WTC11 (cell line): ENCODE measurements at regions not wholly inside any gene's neighbourhood (a gene's known extent, or its start where the extent isn't known, plus 50 kb on each side); places are given as distances from the start of the nearest gene placed in this dataset.

Experiments used
- ATAC-seq: fragments of 200-7000 bp; cut with Tn5 transposase; 2 replicates; pipeline ENCODE4 v1.10.0; 2021; ENCODE audit warnings: mild to moderate bottlenecking, moderate library complexity
- CTCF ChIA-PET: fragments of 300-600 bp; sonication (Branson Sonifier 250); formaldehyde crosslinking; loops from one replicate; lab custom pipeline; 2021; ENCODE audit warnings: antibody characterized with exemption; lab: Charles Lee
- POLR2A ChIA-PET: fragments of 350-600 bp; sonication (Branson Sonifier 250); formaldehyde crosslinking; loops from one replicate; lab custom pipeline; 2021; ENCODE audit warnings: antibody characterized with exemption; lab: Charles Lee
- DNase-seq: peaks from one replicate; pipeline ENCODE4 v3.0.0; 2021; ENCODE audit warnings: low spot score
- H3K27ac Mint-ChIP-seq: 2 replicates; pipeline ENCODE4 v1.8.0; 2021; ENCODE audit warnings: mixed read lengths
- H3K27me3 Mint-ChIP-seq: 2 replicates; pipeline ENCODE4 v1.8.0; 2021; ENCODE audit warnings: low read depth, mild to moderate bottlenecking, moderate library complexity, mixed read lengths
- H3K36me3 Mint-ChIP-seq: 2 replicates; pipeline ENCODE4 v1.8.0; 2021; ENCODE audit warnings: mixed read lengths
- H3K4me1 Mint-ChIP-seq: 2 replicates; pipeline ENCODE4 v1.8.0; 2022; ENCODE audit warnings: mixed read lengths
- H3K4me3 Mint-ChIP-seq: 2 replicates; pipeline ENCODE4 v1.8.0; 2021; ENCODE audit warnings: mild to moderate bottlenecking, moderate library complexity, mixed read lengths
- H3K9me3 Mint-ChIP-seq: 2 replicates; pipeline ENCODE4 v1.8.0; 2021; ENCODE audit warnings: mixed read lengths
- ATF2 ChIP-seq: sonication (generic); formaldehyde crosslinking; IDR thresholded peaks from 2 replicates; pipeline ENCODE4 v1.8.1; 2022; ENCODE audit warnings: low read depth, missing genetic modification reagents, borderline replicate concordance
- ATF6 ChIP-seq: sonication (generic); formaldehyde crosslinking; IDR thresholded peaks from 2 replicates; pipeline ENCODE4 v1.8.1; 2023; ENCODE audit warnings: mild to moderate bottlenecking, missing genetic modification reagents
- CDX4 ChIP-seq: fragments of 250-450 bp; sonication (Bioruptor Pico); IDR thresholded peaks from 2 replicates; pipeline ENCODE4 v1.9.0; 2021; ENCODE audit warnings: moderate library complexity, mild to moderate bottlenecking, inconsistent platforms, borderline replicate concordance
- EMX1 ChIP-seq: fragments of 250-450 bp; sonication (Bioruptor Pico); IDR thresholded peaks from 2 replicates; pipeline ENCODE4 v1.8.0; 2021; ENCODE audit warnings: mild to moderate bottlenecking
- RELA ChIP-seq: sonication (generic); formaldehyde crosslinking; IDR thresholded peaks from 2 replicates; pipeline ENCODE4 v1.8.1; 2022; ENCODE audit warnings: missing genetic modification reagents, mild to moderate bottlenecking, borderline replicate concordance
- TP53 ChIP-seq: sonication (generic); formaldehyde crosslinking; IDR thresholded peaks from 2 replicates; pipeline ENCODE4 v1.8.1; 2023; ENCODE audit warnings: mild to moderate bottlenecking, missing genetic modification reagents
- ZNF317 ChIP-seq: sonication (generic); formaldehyde crosslinking; IDR thresholded peaks from 2 replicates; pipeline ENCODE4 v1.8.1; 2023; ENCODE audit warnings: low read depth, mild to moderate bottlenecking, moderate library complexity, missing genetic modification reagents, borderline replicate concordance
- ZNF423 ChIP-seq: fragments of 250-450 bp; sonication (Bioruptor Pico); IDR thresholded peaks from 2 replicates; pipeline ENCODE4 v2.1.2; 2022; ENCODE audit warnings: mild to moderate bottlenecking, moderate library complexity
- ZNF532 ChIP-seq: fragments of 250-450 bp; sonication (Bioruptor Pico); IDR thresholded peaks from 2 replicates; pipeline ENCODE4 v1.9.0; 2021; ENCODE audit warnings: mild to moderate bottlenecking, borderline replicate concordance

GRCh38 chr4:145230726-145231125 lies 50.3 kb upstream of the OTUD4 start:
- H3K36me3 Mint-ChIP-seq, result no peaks in the 10 kb centered on the region
- no peak overlapping the region for H3K4me3 Mint-ChIP-seq
- no peak overlapping the region for H3K27ac Mint-ChIP-seq
- no peaks in the 10 kb centered on the region for H3K4me1 Mint-ChIP-seq
- ATAC-seq (no peak), DNase-seq (no peak)
- CTCF ChIA-PET, result interaction anchor here (1.2 kb wide), 1 partner anchor 326 kb away, joined by 3 read pairs; no protein-coding TSS in a partner anchor
- POLR2A ChIA-PET, result no interaction called here
- H3K9me3 Mint-ChIP-seq, result peaks cover 5% of the 10 kb centered on the region
- peaks cover 11% of the 10 kb centered on the region for H3K27me3 Mint-ChIP-seq
- TF ChIP-seq ATF6 (CRISPR knock-in tag), result no peak
- no peak for TF ChIP-seq ATF2
- no peak for TF ChIP-seq RELA
- no peak for TF ChIP-seq EMX1 (CRISPR knock-in tag)
- no peak for TF ChIP-seq ZNF423 (CRISPR knock-in tag)
- no peak for TF ChIP-seq CDX4
- no peak for TF ChIP-seq ZNF317 (CRISPR knock-in tag)
- no peak for TF ChIP-seq ZNF532 (CRISPR knock-in tag)
- TF ChIP-seq TP53 (CRISPR knock-in tag), result no peak
